WTC11 (cell line): ENCODE measurements at regions not wholly inside any gene's neighbourhood (a gene's known extent, or its start where the extent isn't known, plus 50 kb on each side); places are given as distances from the start of the nearest gene placed in this dataset.

Experiments used
- ATF3 ChIP-seq: sonication (generic); formaldehyde crosslinking; conservative IDR thresholded peaks from 2 replicates; pipeline ENCODE4 v1.8.1; 2022; ENCODE audit warnings: mild to moderate bottlenecking, missing genetic modification reagents
- CBFB ChIP-seq: sonication (generic); formaldehyde crosslinking; IDR thresholded peaks from 2 replicates; pipeline ENCODE4 v1.8.1; 2022; ENCODE audit warnings: mild to moderate bottlenecking, low read depth, missing genetic modification reagents
- CTCF ChIP-seq: fragments of 200-600 bp; IDR thresholded peaks from 2 replicates; pipeline ENCODE4 v1.8.0; 2022; ENCODE audit warnings: antibody characterized with exemption
- HMGA2 ChIP-seq: fragments of 250-450 bp; sonication (Bioruptor Pico); IDR thresholded peaks from 2 replicates; pipeline ENCODE4 v1.4.0; 2021; ENCODE audit warnings: mild to moderate bottlenecking, moderate library complexity
- PREB ChIP-seq: sonication (generic); formaldehyde crosslinking; IDR thresholded peaks from 2 replicates; pipeline ENCODE4 v1.8.1; 2022; ENCODE audit warnings: mild to moderate bottlenecking, missing genetic modification reagents, moderate library complexity, borderline replicate concordance
- SOX15 ChIP-seq: fragments of 250-450 bp; sonication (Bioruptor Pico); IDR thresholded peaks from 2 replicates; pipeline ENCODE4 v1.9.0; 2021; ENCODE audit warnings: mild to moderate bottlenecking
- TF ChIP-seq, protein P1 (sequence below): sonication (generic); formaldehyde crosslinking; IDR thresholded peaks from 2 replicates; pipeline ENCODE4 v1.8.1; 2023; ENCODE audit warnings: mild to moderate bottlenecking, missing genetic modification reagents, moderate library complexity

DNA sequence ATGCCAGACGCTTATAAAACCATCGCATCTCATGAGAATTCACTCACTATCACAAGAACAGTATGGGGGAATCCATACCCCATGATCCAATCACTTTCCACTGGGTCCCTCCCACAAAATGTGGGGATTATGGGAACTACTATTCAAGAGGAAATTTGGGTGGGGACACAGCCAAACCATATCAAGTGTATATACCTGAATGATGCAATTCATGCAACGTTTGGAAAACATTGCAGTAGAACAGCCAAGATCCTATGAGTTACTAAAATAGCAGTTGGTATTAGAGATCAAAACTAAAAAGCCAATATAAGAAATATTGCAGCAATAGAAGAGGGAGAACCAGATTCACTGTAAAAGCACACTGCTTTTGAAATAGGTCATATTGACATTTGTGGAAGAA is 1543.9 kb upstream of the B3GALT2 start:
- TF ChIP-seq CTCF, result no peak
- no peak for TF ChIP-seq ATF3 (CRISPR knock-in tag)
- TF ChIP-seq, protein P1, sequence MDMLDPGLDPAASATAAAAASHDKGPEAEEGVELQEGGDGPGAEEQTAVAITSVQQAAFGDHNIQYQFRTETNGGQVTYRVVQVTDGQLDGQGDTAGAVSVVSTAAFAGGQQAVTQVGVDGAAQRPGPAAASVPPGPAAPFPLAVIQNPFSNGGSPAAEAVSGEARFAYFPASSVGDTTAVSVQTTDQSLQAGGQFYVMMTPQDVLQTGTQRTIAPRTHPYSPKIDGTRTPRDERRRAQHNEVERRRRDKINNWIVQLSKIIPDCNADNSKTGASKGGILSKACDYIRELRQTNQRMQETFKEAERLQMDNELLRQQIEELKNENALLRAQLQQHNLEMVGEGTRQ, result no peak
- no peak for TF ChIP-seq CBFB (CRISPR knock-in tag)
- no peak for TF ChIP-seq HMGA2
- TF ChIP-seq SOX15, result no peak
- no peak for TF ChIP-seq PREB (CRISPR knock-in tag)
